ENCODE measurements at regions not wholly inside any gene's neighbourhood (a gene's known extent, or its start where the extent isn't known, plus 50 kb on each side); places are given as distances from the start of the nearest gene placed in this dataset.

DNA sequence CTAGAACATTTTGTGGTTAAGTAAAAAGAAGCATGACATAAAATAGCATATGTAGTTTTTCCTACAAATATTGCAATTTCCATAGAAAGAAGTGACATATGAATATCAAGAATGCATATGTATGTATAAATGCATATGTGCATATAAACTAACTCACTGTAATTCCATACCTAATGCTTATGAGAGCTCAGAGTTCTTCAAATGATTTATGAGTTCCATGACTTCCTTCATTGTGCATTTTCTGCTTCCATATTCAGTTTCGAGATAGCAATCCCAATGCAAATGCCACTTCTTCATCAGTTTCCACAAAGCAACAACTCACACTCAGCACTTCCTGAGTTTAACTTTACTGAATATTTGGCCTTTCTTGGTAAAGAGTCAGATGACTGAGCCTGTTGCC lies 1744.3 kb upstream of the MIR17HG start:
- CTCF ChIA-PET = no interaction called here
- no peak overlapping the region for H3K4me3 ChIP-seq
- no peak for DNase-seq

DNA sequence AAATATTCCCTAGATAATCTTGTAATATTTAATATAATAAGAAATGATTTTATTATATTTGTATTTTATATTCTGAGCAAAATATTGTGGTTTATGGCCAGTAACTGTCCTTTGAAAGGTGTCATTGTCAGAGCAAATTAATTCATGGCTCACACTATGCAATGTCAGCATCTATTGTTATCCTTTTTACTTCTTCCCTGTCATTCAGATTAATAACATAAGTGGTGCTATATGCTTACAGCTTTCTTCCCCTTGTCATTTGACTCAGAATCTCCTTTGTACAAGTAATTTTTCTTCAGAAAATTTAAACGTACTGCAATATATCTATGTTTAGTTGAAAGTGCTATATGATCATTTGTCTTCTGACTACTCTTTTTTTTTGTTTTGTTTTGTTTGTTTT lies 1738.2 kb upstream of the MIR17HG start:
- Histone ChIP-seq H3K9me2 (ENCODE audit: insufficient read depth) (no peaks in the 10 kb centered on the region), H3K79me2 (ENCODE audit: low read depth) (no peaks in the 10 kb centered on the region), H3K4me1 (replicated peaks; ENCODE audit: insufficient read depth) (no peaks in the 10 kb centered on the region), H3K27me3 (ENCODE audit: insufficient read depth, low read depth) (no peaks in the 10 kb centered on the region), H2AFZ (no peak overlapping the region), H3K4me2 (no peak overlapping the region), H3K27ac (no peak overlapping the region), H4K20me1 (ENCODE audit: insufficient read depth) (no peaks in the 10 kb centered on the region), H3F3A (ENCODE audit: insufficient read depth, low read depth) (no peaks in the 10 kb centered on the region), H3K4me3 (no peak overlapping the region), H3K36me3 (ENCODE audit: low read depth) (no peaks in the 10 kb centered on the region), H3K9me3 (ENCODE audit: insufficient read depth, low read depth) (peaks cover 3% of the 10 kb centered on the region; the same call in 1 of the 2 replicates)
- intact Hi-C loops (cut with micrococcal nuclease; ENCODE audit: unreplicated experiment) = no loop called here
- BruUV-seq (replicated peaks) = no TSS peak
- CTCF ChIA-PET = no interaction called here
- POLR2A ChIA-PET (ENCODE audit: unreplicated experiment) = no interaction called here
- DNase-seq = no peak
- TF ChIP-seq EZH2 (IDR thresholded peaks at IDR 0.05; ENCODE audit: low read depth) = no peak
- TF ChIP-seq, protein P1, sequence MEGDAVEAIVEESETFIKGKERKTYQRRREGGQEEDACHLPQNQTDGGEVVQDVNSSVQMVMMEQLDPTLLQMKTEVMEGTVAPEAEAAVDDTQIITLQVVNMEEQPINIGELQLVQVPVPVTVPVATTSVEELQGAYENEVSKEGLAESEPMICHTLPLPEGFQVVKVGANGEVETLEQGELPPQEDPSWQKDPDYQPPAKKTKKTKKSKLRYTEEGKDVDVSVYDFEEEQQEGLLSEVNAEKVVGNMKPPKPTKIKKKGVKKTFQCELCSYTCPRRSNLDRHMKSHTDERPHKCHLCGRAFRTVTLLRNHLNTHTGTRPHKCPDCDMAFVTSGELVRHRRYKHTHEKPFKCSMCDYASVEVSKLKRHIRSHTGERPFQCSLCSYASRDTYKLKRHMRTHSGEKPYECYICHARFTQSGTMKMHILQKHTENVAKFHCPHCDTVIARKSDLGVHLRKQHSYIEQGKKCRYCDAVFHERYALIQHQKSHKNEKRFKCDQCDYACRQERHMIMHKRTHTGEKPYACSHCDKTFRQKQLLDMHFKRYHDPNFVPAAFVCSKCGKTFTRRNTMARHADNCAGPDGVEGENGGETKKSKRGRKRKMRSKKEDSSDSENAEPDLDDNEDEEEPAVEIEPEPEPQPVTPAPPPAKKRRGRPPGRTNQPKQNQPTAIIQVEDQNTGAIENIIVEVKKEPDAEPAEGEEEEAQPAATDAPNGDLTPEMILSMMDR (conservative IDR thresholded peaks at IDR 0.05) = no peak

More for the DNA sequence above, 1744.3 kb upstream of the MIR17HG start:
- Histone ChIP-seq H2AFZ (no peak overlapping the region), H3K9me3 (ENCODE audit: insufficient read depth, low read depth) (peaks cover 3% of the 10 kb centered on the region; the same call in 1 of the 2 replicates), H3K79me2 (ENCODE audit: low read depth) (no peaks in the 10 kb centered on the region), H3K36me3 (ENCODE audit: low read depth) (no peaks in the 10 kb centered on the region), H3K4me1 (replicated peaks; ENCODE audit: insufficient read depth) (no peaks in the 10 kb centered on the region), H3K27ac (no peak overlapping the region), H3K4me2 (no peak overlapping the region), H3K27me3 (ENCODE audit: insufficient read depth, low read depth) (no peaks in the 10 kb centered on the region), H3F3A (ENCODE audit: insufficient read depth, low read depth) (no peaks in the 10 kb centered on the region), H4K20me1 (ENCODE audit: insufficient read depth) (no peaks in the 10 kb centered on the region), H3K9me2 (ENCODE audit: insufficient read depth) (no peaks in the 10 kb centered on the region)
- BruUV-seq (replicated peaks) = no TSS peak
- no peak for TF ChIP-seq EZH2 (IDR thresholded peaks at IDR 0.05; ENCODE audit: low read depth)
- TF ChIP-seq, protein P1 (conservative IDR thresholded peaks at IDR 0.05) = no peak
- intact Hi-C loops (cut with micrococcal nuclease; ENCODE audit: unreplicated experiment) = no loop called here
- POLR2A ChIA-PET (ENCODE audit: unreplicated experiment) = no interaction called here

DNA sequence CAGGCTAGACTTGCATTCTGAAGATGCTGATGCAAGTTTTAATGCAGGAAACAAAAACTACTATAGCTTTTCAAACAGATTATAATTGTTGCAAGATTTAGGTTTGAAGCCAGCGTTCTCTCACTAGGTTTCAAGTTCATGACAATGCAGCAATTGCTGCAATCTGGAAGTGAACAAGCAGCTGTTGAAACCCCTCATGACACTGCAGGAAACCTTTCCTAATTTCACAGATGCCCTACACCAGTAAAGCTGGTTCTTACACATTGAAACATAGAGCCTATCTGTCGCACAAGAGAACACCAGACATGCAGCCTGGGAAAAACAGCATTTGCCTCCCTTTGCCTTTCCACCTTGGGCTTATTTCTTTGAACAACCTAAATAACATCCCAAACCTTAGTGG lies 1737.2 kb upstream of the MIR17HG start:
- no peaks in the 10 kb centered on the region for H3K79me2 ChIP-seq (ENCODE audit: low read depth)
- no peak overlapping the region for H3K27ac ChIP-seq
- ChIA-PET POLR2A (ENCODE audit: unreplicated experiment) (no interaction called here), CTCF (no interaction called here)
- H3K4me2 ChIP-seq = no peak overlapping the region
- no peaks in the 10 kb centered on the region for H3K9me2 ChIP-seq (ENCODE audit: insufficient read depth)
- no peaks in the 10 kb centered on the region for H3K27me3 ChIP-seq (ENCODE audit: insufficient read depth, low read depth)
- H4K20me1 ChIP-seq (ENCODE audit: insufficient read depth) = no peaks in the 10 kb centered on the region
- peaks cover 3% of the 10 kb centered on the region; the same call in 1 of the 2 replicates for H3K9me3 ChIP-seq (ENCODE audit: insufficient read depth, low read depth)
- TF ChIP-seq, protein P1 (conservative IDR thresholded peaks at IDR 0.05) = no peak
- no peak for TF ChIP-seq EZH2 (IDR thresholded peaks at IDR 0.05; ENCODE audit: low read depth)
- H2AFZ ChIP-seq = no peak overlapping the region
- no peaks in the 10 kb centered on the region for H3F3A ChIP-seq (ENCODE audit: insufficient read depth, low read depth)
- no peaks in the 10 kb centered on the region for H3K4me1 ChIP-seq (replicated peaks; ENCODE audit: insufficient read depth)
- H3K4me3 ChIP-seq = no peak overlapping the region
- intact Hi-C loops (cut with micrococcal nuclease; ENCODE audit: unreplicated experiment) = no loop called here
- no peaks in the 10 kb centered on the region for H3K36me3 ChIP-seq (ENCODE audit: low read depth)
- no peak for DNase-seq
- BruUV-seq (replicated peaks) = no TSS peak
